ENCODE measurements at regions not wholly inside any gene's neighbourhood (a gene's known extent, or its start where the extent isn't known, plus 50 kb on each side); places are given as distances from the start of the nearest gene placed in this dataset.

DNA sequence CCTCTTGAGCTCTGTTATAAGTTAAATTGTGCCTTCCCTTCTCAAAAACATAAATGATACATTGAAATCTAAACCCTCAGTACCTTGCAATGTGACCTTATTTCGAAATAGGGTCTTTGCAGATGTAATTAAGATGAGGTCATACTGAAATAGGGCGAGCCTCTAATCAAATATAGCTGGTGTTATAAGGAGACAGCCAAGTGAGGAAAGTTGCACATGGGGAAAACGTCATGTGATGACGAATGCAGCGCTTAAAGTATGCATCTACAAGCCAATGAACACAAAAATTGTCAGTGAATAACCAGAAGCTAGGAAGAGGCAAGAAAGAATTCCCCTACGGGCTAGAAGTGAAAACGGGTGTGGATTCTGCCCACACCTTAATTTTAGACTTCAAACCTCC is 305.2 kb upstream of the FOXG1 start:
- TF ChIP-seq RAD21 (IDR thresholded peaks at IDR 0.05; ENCODE audit: low read depth) (no peak), YY1 (IDR thresholded peaks at IDR 0.05; ENCODE audit: low read depth) (no peak), CEBPB (IDR thresholded peaks at IDR 0.05) (no peak), REST (IDR thresholded peaks at IDR 0.05; ENCODE audit: low read depth) (no peak), ZBTB7A (IDR thresholded peaks at IDR 0.05; ENCODE audit: low read depth) (no peak), MAX (IDR thresholded peaks at IDR 0.05) (no peak), EP300 (IDR thresholded peaks at IDR 0.05; ENCODE audit: borderline replicate concordance) (no peak), CREB1 (IDR thresholded peaks at IDR 0.05; ENCODE audit: low read depth) (no peak), TAF1 (IDR thresholded peaks at IDR 0.05; ENCODE audit: low read depth) (no peak), USF1 (IDR thresholded peaks at IDR 0.05) (no peak)
